ENCODE measurements at regions not wholly inside any gene's neighbourhood (a gene's known extent, or its start where the extent isn't known, plus 50 kb on each side); places are given as distances from the start of the nearest gene placed in this dataset.

GRCh38 chr4:129829373-129829772 is 733.4 kb downstream of the C4orf33 start:
- no peak overlapping the region for H3K4me3 ChIP-seq (ENCODE audit: low read depth, low read length)
- no peaks in the 10 kb centered on the region for H3K9me3 ChIP-seq (ENCODE audit: control insufficient read depth, insufficient read depth, low read depth, low read length)
- H3K27ac ChIP-seq (ENCODE audit: extremely low read depth, low read depth, low read length) = no peak overlapping the region
- H3K36me3 ChIP-seq (ENCODE audit: control insufficient read depth in 2 of 2, insufficient read depth in 1 of 2, low read length in 2 of 2) = no peaks in the 10 kb centered on the region
- CTCF ChIA-PET = no interaction called here
- no peaks in the 10 kb centered on the region for H3K4me1 ChIP-seq (ENCODE audit: control insufficient read depth, insufficient read depth, low read length)
- TF ChIP-seq ZNF837 (tag by site-specific recombination; IDR thresholded peaks at IDR 0.05) (no peak), ZNF501 (tag by site-specific recombination; IDR thresholded peaks at IDR 0.05) (no peak), MEIS1 (CRISPR knock-in tag; IDR thresholded peaks at IDR 0.05; ENCODE audit: borderline replicate concordance) (no peak), ZNF121 (tag by site-specific recombination; IDR thresholded peaks at IDR 0.05) (no peak), ZSCAN23 (tag by site-specific recombination; IDR thresholded peaks at IDR 0.05) (no peak), ZNF473 (tag by site-specific recombination; IDR thresholded peaks at IDR 0.05) (no peak), ZNF404 (tag by site-specific recombination; IDR thresholded peaks at IDR 0.05) (no peak)
- POLR2A ChIA-PET = no interaction called here

- CTCF ChIA-PET = no interaction called here
Measured at GRCh38 chr4:129839687-129840086, 743.7 kb downstream of the C4orf33 start.

GRCh38 chr4:129842096-129842495 is 746.1 kb downstream of the C4orf33 start:
- H3K4me3 ChIP-seq (ENCODE audit: low read depth, low read length) = no peak overlapping the region
- ChIA-PET CTCF (no interaction called here), POLR2A (no interaction called here)
- no peak overlapping the region for H3K27ac ChIP-seq (ENCODE audit: extremely low read depth, low read depth, low read length)
- no peaks in the 10 kb centered on the region for H3K36me3 ChIP-seq (ENCODE audit: control insufficient read depth in 2 of 2, insufficient read depth in 1 of 2, low read length in 2 of 2)
- H3K4me1 ChIP-seq (ENCODE audit: control insufficient read depth, insufficient read depth, low read length) = no peaks in the 10 kb centered on the region
- H3K9me3 ChIP-seq (ENCODE audit: control insufficient read depth, insufficient read depth, low read depth, low read length) = no peaks in the 10 kb centered on the region
- TF ChIP-seq REPIN1 (tag by site-specific recombination; IDR thresholded peaks at IDR 0.05; ENCODE audit: low read depth) (no peak), ZNF133 (tag by site-specific recombination; IDR thresholded peaks at IDR 0.05) (no peak), ZNF701 (tag by site-specific recombination; IDR thresholded peaks at IDR 0.05) (no peak), HOXA7 (CRISPR knock-in tag; IDR thresholded peaks at IDR 0.05; ENCODE audit: borderline replicate concordance) (no peak), ZNF280D (tag by site-specific recombination; IDR thresholded peaks at IDR 0.05) (no peak), PATZ1 (tag by site-specific recombination; IDR thresholded peaks at IDR 0.05) (no peak), ZBTB11 (tag by site-specific recombination; conservative IDR thresholded peaks at IDR 0.05; ENCODE audit: low read depth) (no peak), ZNF692 (tag by site-specific recombination; IDR thresholded peaks at IDR 0.05) (no peak), ZXDB (tag by site-specific recombination; IDR thresholded peaks at IDR 0.05) (no peak), ZBTB6 (tag by site-specific recombination; IDR thresholded peaks at IDR 0.05) (no peak), ZNF510 (tag by site-specific recombination; IDR thresholded peaks at IDR 0.05; ENCODE audit: insufficient replicate concordance) (no peak), ZNF266 (tag by site-specific recombination; IDR thresholded peaks at IDR 0.05; ENCODE audit: low read depth) (no peak), ZBTB7A (tag by site-specific recombination; IDR thresholded peaks at IDR 0.05; ENCODE audit: low read depth) (no peak)

More at GRCh38 chr4:129839687-129840086, 743.7 kb downstream of the C4orf33 start:
- POLR2A ChIA-PET = no interaction called here
- no peaks in the 10 kb centered on the region for H3K36me3 ChIP-seq (ENCODE audit: control insufficient read depth in 2 of 2, insufficient read depth in 1 of 2, low read length in 2 of 2)
- no peaks in the 10 kb centered on the region for H3K9me3 ChIP-seq (ENCODE audit: control insufficient read depth, insufficient read depth, low read depth, low read length)
- no peak overlapping the region for H3K4me3 ChIP-seq (ENCODE audit: low read depth, low read length)
- TF ChIP-seq WT1 (tag by site-specific recombination; IDR thresholded peaks at IDR 0.05) (no peak), ZNF830 (tag by site-specific recombination; IDR thresholded peaks at IDR 0.05; ENCODE audit: low read depth) (no peak), ZNF48 (tag by site-specific recombination; IDR thresholded peaks at IDR 0.05) (no peak), ZNF354C (tag by site-specific recombination; IDR thresholded peaks at IDR 0.05; ENCODE audit: borderline replicate concordance, low read depth) (no peak), ZNF311 (tag by site-specific recombination; IDR thresholded peaks at IDR 0.05; ENCODE audit: borderline replicate concordance) (no peak), ZBTB7A (tag by site-specific recombination; IDR thresholded peaks at IDR 0.05; ENCODE audit: low read depth) (no peak)
- no peak overlapping the region for H3K27ac ChIP-seq (ENCODE audit: extremely low read depth, low read depth, low read length)
- H3K4me1 ChIP-seq (ENCODE audit: control insufficient read depth, insufficient read depth, low read length) = no peaks in the 10 kb centered on the region

All from HEK293 (cell line).